Lung (tissue), 11 donors: ENCODE measurements at regions not wholly inside any gene's neighbourhood (a gene's known extent, or its start where the extent isn't known, plus 50 kb on each side); places are given as distances from the start of the nearest gene placed in this dataset.
A peak's percentile ranks its signal among the peaks of the same experiment; 100 is the strongest.

Source experiments
- ATAC-seq: fragments of 200-7000 bp; cut with Tn5 transposase; one replicate; pipeline ENCODE4 v1.9.1; 2020; ENCODE audit warnings: moderate number of reproducible peaks; ENCODE audit not compliant: insufficient read depth, low FRiP score
- DNase-seq, 3 donors: peaks; one replicate each; pipeline ENCODE4 v3.0.0-alpha.2; 2013 to 2017
- H3K27ac ChIP-seq, 2 donors: one replicate each; pipeline ENCODE4 v1.5.1; 2013; ENCODE audit warnings: mild to moderate bottlenecking in 2 of 2, moderate library complexity in 2 of 2, control low read depth in 1 of 2, inconsistent platforms in 1 of 2, low read depth in 1 of 2, low read length in 1 of 2
- H3K27me3 ChIP-seq, 3 donors: one replicate each; pipeline ENCODE4 v1.5.1; 2013; ENCODE audit warnings: low read length in 2 of 3; ENCODE audit not compliant: control insufficient read depth in 3 of 3, insufficient read depth in 3 of 3
- H3K36me3 ChIP-seq, 4 donors: one replicate each; pipeline ENCODE4 v1.5.1; 2013; ENCODE audit warnings: low read length in 4 of 4, mild to moderate bottlenecking in 1 of 4, moderate library complexity in 1 of 4; ENCODE audit not compliant: control insufficient read depth in 4 of 4, insufficient read depth in 4 of 4
- H3K4me1 ChIP-seq, 5 donors: one replicate each; pipeline ENCODE4 v1.5.1; 2013; ENCODE audit warnings: low read length in 5 of 5, mild to moderate bottlenecking in 2 of 5, moderate library complexity in 1 of 5; ENCODE audit not compliant: control insufficient read depth in 5 of 5, insufficient read depth in 5 of 5
- H3K4me3 ChIP-seq: one replicate; pipeline ENCODE4 v1.5.1; 2013; ENCODE audit warnings: mild to moderate bottlenecking, control low read depth, moderate library complexity
- H3K9ac ChIP-seq, 2 donors: one replicate each; pipeline ENCODE4 v1.5.1; 2013; ENCODE audit warnings: low read length in 2 of 2, control low read depth in 1 of 2; ENCODE audit not compliant: insufficient read depth in 1 of 2
- H3K9me3 ChIP-seq, 4 donors: one replicate each; pipeline ENCODE4 v1.5.1; 2013; ENCODE audit warnings: low read length in 3 of 4, mild to moderate bottlenecking in 1 of 4, moderate library complexity in 1 of 4; ENCODE audit not compliant: control insufficient read depth in 4 of 4, insufficient read depth in 3 of 4
- WGBS, 2 donors: extraction: QIAGEN DNeasy Blood & Tissue Kit; methylation state at CpG; one replicate each; pipeline ENCODE4 v1.1.7; 2013; 5-methylcytosine and 5-hydroxymethylcytosine counted together
- TF ChIP-seq, protein P1 (sequence below): IDR thresholded peaks from 2 replicates; pipeline ENCODE4 v1.5.1; 2012; ENCODE audit warnings: mild to moderate bottlenecking; ENCODE audit errors: control extremely low read depth, extremely low read depth
- donor health status: control.
- donor health status: control.
- donor health status: Bipolar disorder and iron deficiency.
- donor health status: healthy.
- donor health status: DM: yes; HTN: yes; CAD: no.

DNA sequence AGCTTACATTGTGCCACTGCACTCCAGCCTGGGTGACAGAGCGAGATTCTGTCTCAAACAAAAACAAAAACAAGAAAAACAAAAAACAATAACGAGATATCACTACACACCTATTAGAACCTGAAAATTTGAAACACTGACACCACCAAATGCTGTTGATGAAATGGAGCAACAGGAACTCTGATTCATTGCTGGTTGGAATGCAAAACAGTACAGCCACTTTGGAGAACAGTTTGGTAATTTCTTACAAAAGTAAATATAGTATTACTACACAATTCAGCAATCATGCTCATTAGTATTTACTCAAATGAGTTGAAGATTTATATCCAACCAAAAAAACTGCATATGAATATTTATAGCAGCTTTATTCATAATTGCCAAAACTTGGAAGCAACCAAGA, 135.8 kb upstream of the AKIRIN2 start:
- Histone ChIP-seq H3K4me1 (no peaks in the 10 kb centered on the region), H3K9me3 (peaks cover 0 to 2% (median 0%) of the 10 kb centered on the region in 4 donors), H3K36me3 (no peaks in the 10 kb centered on the region), H3K4me3 (no peak overlapping the region), H3K9ac (no peak overlapping the region), H3K27ac (no peak overlapping the region), H3K27me3 (no peaks in the 10 kb centered on the region)
- TF ChIP-seq, protein P1, sequence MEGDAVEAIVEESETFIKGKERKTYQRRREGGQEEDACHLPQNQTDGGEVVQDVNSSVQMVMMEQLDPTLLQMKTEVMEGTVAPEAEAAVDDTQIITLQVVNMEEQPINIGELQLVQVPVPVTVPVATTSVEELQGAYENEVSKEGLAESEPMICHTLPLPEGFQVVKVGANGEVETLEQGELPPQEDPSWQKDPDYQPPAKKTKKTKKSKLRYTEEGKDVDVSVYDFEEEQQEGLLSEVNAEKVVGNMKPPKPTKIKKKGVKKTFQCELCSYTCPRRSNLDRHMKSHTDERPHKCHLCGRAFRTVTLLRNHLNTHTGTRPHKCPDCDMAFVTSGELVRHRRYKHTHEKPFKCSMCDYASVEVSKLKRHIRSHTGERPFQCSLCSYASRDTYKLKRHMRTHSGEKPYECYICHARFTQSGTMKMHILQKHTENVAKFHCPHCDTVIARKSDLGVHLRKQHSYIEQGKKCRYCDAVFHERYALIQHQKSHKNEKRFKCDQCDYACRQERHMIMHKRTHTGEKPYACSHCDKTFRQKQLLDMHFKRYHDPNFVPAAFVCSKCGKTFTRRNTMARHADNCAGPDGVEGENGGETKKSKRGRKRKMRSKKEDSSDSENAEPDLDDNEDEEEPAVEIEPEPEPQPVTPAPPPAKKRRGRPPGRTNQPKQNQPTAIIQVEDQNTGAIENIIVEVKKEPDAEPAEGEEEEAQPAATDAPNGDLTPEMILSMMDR, result no peak
- ATAC-seq (no peak), DNase-seq (no peak)
- WGBS, 2 donors, result 50 to 71% methylated on average over 2 of the region's 2 CpGs

DNA sequence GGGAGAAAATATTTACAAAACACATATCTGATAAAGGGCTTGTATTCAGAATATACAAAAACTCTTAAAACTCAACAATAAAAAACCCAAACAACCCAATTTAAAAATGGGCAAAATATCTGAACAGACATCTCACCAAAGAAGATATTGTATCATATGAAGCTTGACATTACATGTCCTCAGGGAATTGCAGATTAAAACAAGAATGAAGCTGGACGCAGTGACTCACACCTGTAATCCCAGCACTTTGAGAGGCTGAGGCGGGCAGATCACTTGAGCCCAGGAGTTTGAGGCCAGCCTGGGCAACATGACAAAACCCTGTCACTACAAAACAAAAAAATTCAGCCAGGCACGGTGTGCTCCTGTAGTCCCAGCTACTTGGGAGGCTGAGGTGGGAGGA, 135.4 kb upstream of the AKIRIN2 start:
- H3K27ac ChIP-seq, result no peak overlapping the region
- TF ChIP-seq, protein P1, result no peak
- DNase-seq, result no peak
- 80 to 83% methylated on average over 3 of the region's 3 CpGs for whole genome bisulfite sequencing, 2 donors
- no peak overlapping the region for H3K4me3 ChIP-seq
- no peaks in the 10 kb centered on the region for H3K36me3 ChIP-seq
- H3K9ac ChIP-seq, result no peak overlapping the region
- ATAC-seq, result no peak
- no peaks in the 10 kb centered on the region for H3K4me1 ChIP-seq
- H3K27me3 ChIP-seq, result no peaks in the 10 kb centered on the region
- peaks cover 0 to 2% (median 0%) of the 10 kb centered on the region in 4 donors for H3K9me3 ChIP-seq

DNA sequence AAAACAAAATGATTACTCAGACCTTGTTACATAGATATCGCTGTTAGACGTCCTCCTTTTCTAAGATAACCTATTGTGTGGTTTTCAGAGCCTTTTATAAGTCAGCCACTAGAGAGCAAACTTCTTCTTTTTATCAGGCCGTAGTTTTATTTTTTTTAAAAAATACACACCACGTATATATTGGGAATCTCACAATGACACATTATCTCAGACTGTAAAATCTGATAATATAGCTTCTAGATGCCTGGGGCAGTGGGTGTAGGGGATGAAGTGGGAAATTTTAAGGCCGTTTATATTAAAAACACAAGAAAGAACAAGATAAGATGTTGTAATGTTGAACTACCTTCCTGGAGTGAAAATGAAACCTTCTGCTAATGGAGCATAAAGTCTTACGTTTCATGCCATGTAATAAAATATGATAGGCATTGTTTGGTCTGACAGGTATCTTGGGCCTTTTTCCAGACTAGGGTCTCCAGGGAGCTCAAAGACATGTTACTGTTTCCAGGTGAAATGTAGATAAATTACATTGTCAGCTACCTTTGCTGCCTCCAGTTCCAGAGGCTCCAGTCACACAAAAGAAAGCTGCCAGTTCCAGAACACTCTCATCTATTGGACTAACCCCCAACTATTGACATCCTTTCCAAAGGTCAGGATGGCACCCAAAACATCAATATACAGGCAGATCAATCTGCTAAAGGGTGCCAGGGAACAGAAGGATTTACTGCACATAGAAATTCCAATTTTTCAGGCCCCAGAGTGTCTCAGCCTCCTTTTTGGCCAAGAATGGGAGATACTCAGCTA, 130.2 kb upstream of the AKIRIN2 start:
- peaks cover 0 to 7% (median 0%) of the 10 kb centered on the region in 5 donors for H3K4me1 ChIP-seq
- no peak overlapping the region for H3K27ac ChIP-seq
- H3K4me3 ChIP-seq, result no peak overlapping the region
- no peaks in the 10 kb centered on the region for H3K9me3 ChIP-seq
- no peaks in the 10 kb centered on the region for H3K36me3 ChIP-seq
- H3K27me3 ChIP-seq, result no peaks in the 10 kb centered on the region
- no peak for ATAC-seq
- TF ChIP-seq, protein P1, result no peak
- peak in 2 of 3 donors; percentile 56 to 59 for DNase-seq
- WGBS, 2 donors, result 2 to 3% methylated on average over 6 of the region's 6 CpGs
- peak overlapping the region in 1 of 2 donors; percentile 89 for H3K9ac ChIP-seq
